ENCODE measurements at regions not wholly inside any gene's neighbourhood (a gene's known extent, or its start where the extent isn't known, plus 50 kb on each side); places are given as distances from the start of the nearest gene placed in this dataset.
"Not testable (repeated sequence)": the region's sequence is repeated elsewhere in the genome, so short reads cannot be mapped to it uniquely, and the experiment has no call there.

DNA sequence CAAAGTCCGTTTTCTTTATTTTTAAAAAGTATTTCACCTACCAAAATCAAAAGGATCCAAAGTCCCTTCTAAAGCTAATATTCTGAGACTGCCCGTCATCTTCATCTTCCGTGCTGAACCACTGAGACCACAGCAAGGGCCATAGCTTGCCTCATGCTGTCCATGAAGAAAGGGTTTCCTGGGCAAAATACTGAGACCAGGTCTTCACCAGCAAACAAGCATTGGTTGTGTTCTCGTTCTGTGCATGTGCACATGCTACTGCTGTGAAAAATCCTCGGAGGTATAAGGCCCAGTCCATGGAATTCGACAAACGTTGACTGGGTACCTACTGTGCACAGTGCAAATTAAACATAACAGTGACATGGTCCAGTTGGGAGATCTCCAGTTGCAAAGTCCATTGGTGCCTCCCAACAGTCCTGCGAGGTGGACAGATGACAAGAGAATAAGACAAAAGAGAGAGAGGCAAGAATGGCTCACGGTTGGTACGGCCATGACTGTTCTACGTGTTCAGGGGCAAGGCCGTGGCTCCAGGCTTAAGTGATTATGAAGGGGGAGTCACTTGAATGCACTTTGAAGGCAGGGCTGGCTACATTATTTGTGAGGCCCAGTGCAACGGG lies 192.6 kb upstream of the GLI2 start:
- Mint-ChIP-seq H3K4me1 (ENCODE audit: low read depth) (no peaks in the 10 kb centered on the region), H3K9me3 (no peaks in the 10 kb centered on the region), H3K36me3 (ENCODE audit: low read depth) (no peaks in the 10 kb centered on the region), H3K4me3 (ENCODE audit: low read depth) (no peak overlapping the region), H3K27ac (no peak overlapping the region), H3K27me3 (ENCODE audit: low read depth) (no peaks in the 10 kb centered on the region)
- intact Hi-C loops (cut with micrococcal nuclease): no loop called here
- DNase-seq (ENCODE audit: low spot score): no peak

DNA sequence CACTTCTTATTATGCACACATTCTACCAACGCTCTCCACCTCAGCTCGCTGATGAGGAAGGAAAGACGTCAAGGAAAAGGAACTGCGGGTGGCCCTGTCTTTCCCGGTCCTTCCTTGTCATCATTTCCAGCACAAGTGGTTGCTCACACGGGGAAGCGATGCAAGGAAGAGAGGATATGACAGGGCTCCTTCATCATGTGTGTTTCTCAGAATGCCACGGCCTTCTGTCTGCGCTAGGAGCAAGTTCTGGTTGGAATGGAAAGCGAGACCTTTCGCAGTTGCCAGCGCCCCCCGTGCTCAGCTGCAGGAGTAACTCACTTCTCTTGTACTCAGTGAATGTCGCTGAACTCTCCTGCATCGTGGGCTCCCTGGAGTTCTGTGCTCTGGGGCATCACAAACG lies 191.8 kb upstream of the GLI2 start:
- Mint-ChIP-seq H3K27ac (no peak overlapping the region), H3K9me3 (no peaks in the 10 kb centered on the region), H3K27me3 (ENCODE audit: low read depth) (no peaks in the 10 kb centered on the region), H3K4me3 (ENCODE audit: low read depth) (no peak overlapping the region), H3K4me1 (ENCODE audit: low read depth) (no peaks in the 10 kb centered on the region), H3K36me3 (ENCODE audit: low read depth) (no peaks in the 10 kb centered on the region)
- DNase-seq (ENCODE audit: low spot score): no peak
- intact Hi-C loops (cut with micrococcal nuclease): no loop called here

- Mint-ChIP-seq H3K4me1 (ENCODE audit: low read depth) (no peaks in the 10 kb centered on the region), H3K27ac (no peak overlapping the region), H3K9me3 (no peaks in the 10 kb centered on the region), H3K4me3 (ENCODE audit: low read depth) (no peak overlapping the region), H3K36me3 (ENCODE audit: low read depth) (no peaks in the 10 kb centered on the region), H3K27me3 (ENCODE audit: low read depth) (no peaks in the 10 kb centered on the region)
- intact Hi-C loops (cut with micrococcal nuclease): no loop called here
- no peak for DNase-seq (ENCODE audit: low spot score)
Measured at GRCh38 chr2:120544522-120544921, 191.1 kb upstream of the GLI2 start.

DNA sequence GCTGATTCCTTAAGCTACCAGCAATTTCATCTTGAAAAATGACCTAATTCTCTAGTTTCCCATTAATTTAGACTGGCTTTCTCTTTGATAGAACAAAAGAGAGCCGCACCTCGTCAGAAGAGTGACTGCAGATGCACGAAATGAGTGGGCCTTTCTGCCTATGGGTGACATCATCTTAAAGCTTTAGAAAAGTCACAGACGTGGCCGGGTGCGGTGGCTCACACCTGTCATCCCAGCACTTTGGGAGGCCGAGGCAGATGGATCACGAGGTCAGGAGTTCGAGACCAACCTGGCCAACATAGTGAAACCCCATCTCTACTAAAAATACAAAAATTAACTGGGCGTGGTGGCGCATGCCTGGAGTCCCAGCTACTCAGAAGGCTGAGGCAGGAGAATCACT lies 190.7 kb upstream of the GLI2 start:
- H3K27ac Mint-ChIP-seq; H3K9me3 Mint-ChIP-seq; DNase-seq (ENCODE audit: low spot score); H3K27me3 Mint-ChIP-seq (ENCODE audit: low read depth); H3K4me3 Mint-ChIP-seq (ENCODE audit: low read depth); intact Hi-C loops (cut with micrococcal nuclease); H3K36me3 Mint-ChIP-seq (ENCODE audit: low read depth); H3K4me1 Mint-ChIP-seq (ENCODE audit: low read depth): not testable (repeated sequence)

DNA sequence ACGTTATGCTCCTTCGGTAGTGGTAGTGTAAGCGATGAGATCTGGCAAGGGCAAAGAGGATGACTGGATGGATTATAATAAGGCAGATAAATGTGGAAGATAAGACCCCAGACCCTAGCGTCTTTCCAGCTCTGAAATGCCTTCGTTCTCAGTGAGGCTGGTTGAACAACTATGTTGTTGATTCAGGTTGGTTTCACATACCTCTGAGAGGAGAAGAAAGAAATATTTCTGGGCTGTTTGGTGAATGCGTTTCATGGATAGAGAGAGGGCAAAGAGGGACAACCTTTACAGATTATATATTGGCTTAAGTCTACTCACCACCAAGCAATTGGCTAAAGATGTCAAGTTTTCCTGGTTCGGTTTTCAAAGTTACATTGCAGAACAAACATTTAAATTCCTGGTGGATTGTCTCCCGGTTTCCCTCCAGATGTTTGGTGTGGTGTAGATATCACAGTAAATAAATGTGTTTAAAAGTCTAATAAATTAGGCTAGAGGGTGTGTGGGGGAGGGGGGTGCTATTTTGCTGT lies 190.1 kb upstream of the GLI2 start:
- Mint-ChIP-seq H3K36me3 (ENCODE audit: low read depth) (no peaks in the 10 kb centered on the region), H3K27me3 (ENCODE audit: low read depth) (no peaks in the 10 kb centered on the region), H3K4me3 (ENCODE audit: low read depth) (no peak overlapping the region), H3K9me3 (no peaks in the 10 kb centered on the region), H3K27ac (no peak overlapping the region), H3K4me1 (ENCODE audit: low read depth) (no peaks in the 10 kb centered on the region)
- DNase-seq (ENCODE audit: low spot score): no peak
- intact Hi-C loops (cut with micrococcal nuclease): no loop called here

- peaks cover 3% of the 10 kb centered on the region for H3K27me3 Mint-ChIP-seq (ENCODE audit: low read depth)
- H3K4me3 Mint-ChIP-seq (ENCODE audit: low read depth): no peak overlapping the region
- no peak for DNase-seq (ENCODE audit: low spot score)
- no peaks in the 10 kb centered on the region for H3K4me1 Mint-ChIP-seq (ENCODE audit: low read depth)
- H3K36me3 Mint-ChIP-seq (ENCODE audit: low read depth): no peaks in the 10 kb centered on the region
- no peaks in the 10 kb centered on the region for H3K9me3 Mint-ChIP-seq
- intact Hi-C loops (cut with micrococcal nuclease): no loop called here
- no peak overlapping the region for H3K27ac Mint-ChIP-seq
Measured at GRCh38 chr2:120546048-120546864, 189.4 kb upstream of the GLI2 start.

DNA sequence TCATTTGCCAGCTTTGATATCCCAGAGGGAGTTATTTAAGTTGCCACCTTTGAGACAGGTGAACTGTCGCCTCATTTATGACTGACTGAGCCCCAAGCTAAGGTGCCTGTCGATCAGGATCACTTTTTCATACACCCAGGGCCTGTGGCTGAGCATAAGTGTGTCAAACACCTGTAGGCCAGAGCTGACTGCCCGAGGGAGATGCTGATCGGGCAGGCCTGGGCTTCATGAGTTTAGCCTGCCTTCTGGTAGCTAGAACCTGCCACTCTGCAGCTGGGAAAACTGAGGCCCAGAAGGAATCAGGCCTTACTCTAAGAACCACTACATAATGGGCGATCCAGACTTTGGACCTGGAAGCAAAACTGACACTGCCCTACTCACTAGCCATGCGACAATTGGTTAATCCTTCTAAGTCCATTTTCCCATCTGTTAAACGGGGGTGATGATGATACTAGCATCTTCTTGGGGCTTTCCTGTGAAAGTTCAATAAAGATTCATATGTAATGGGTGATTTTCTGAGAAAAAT lies 188.7 kb upstream of the GLI2 start:
- no peak for DNase-seq (ENCODE audit: low spot score)
- Mint-ChIP-seq H3K36me3 (ENCODE audit: low read depth) (no peaks in the 10 kb centered on the region), H3K27me3 (ENCODE audit: low read depth) (peaks cover 5% of the 10 kb centered on the region), H3K4me1 (ENCODE audit: low read depth) (no peaks in the 10 kb centered on the region), H3K27ac (no peak overlapping the region), H3K9me3 (no peaks in the 10 kb centered on the region), H3K4me3 (ENCODE audit: low read depth) (no peak overlapping the region)
- intact Hi-C loops (cut with micrococcal nuclease): no loop called here

GRCh38 chr2:120547662-120548061 lies 188.0 kb upstream of the GLI2 start:
- no peak for DNase-seq (ENCODE audit: low spot score)
- no peaks in the 10 kb centered on the region for H3K9me3 Mint-ChIP-seq
- intact Hi-C loops (cut with micrococcal nuclease): no loop called here
- H3K36me3 Mint-ChIP-seq (ENCODE audit: low read depth): no peaks in the 10 kb centered on the region
- H3K4me3 Mint-ChIP-seq (ENCODE audit: low read depth): no peak overlapping the region
- H3K27me3 Mint-ChIP-seq (ENCODE audit: low read depth): peaks cover 7% of the 10 kb centered on the region
- no peak overlapping the region for H3K27ac Mint-ChIP-seq
- H3K4me1 Mint-ChIP-seq (ENCODE audit: low read depth): no peaks in the 10 kb centered on the region

GRCh38 chr2:120548627-120549608 lies 186.8 kb upstream of the GLI2 start:
- H3K4me1 Mint-ChIP-seq (ENCODE audit: low read depth): peaks cover 2% of the 10 kb centered on the region
- no peaks in the 10 kb centered on the region for H3K36me3 Mint-ChIP-seq (ENCODE audit: low read depth)
- H3K27ac Mint-ChIP-seq: no peak overlapping the region
- no peak for DNase-seq (ENCODE audit: low spot score)
- H3K9me3 Mint-ChIP-seq: no peaks in the 10 kb centered on the region
- H3K27me3 Mint-ChIP-seq (ENCODE audit: low read depth): peaks cover 11% of the 10 kb centered on the region
- H3K4me3 Mint-ChIP-seq (ENCODE audit: low read depth): no peak overlapping the region
- intact Hi-C loops (cut with micrococcal nuclease): no loop called here

DNA sequence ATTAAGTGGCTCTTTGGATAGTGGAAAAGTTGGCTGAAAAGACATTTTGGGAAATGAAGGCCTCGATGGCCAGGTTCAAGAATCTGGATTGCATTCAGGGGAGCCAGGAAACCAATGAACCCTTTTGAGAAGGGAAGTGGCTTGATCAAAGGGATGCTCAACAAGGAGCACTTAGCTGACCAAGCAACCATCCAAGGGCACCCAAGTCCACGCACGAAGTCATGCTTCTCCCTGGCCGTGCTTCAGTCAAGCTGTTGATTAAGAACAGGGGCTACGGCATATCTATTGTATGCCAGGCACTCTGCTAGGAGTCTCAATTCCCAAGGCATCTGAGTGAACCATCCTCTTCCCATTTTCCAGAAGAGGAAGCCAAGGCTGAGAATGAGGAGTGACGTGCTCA lies 185.8 kb upstream of the GLI2 start:
- Mint-ChIP-seq H3K4me3 (ENCODE audit: low read depth) (no peak overlapping the region), H3K27ac (no peak overlapping the region), H3K36me3 (ENCODE audit: low read depth) (no peaks in the 10 kb centered on the region), H3K4me1 (ENCODE audit: low read depth) (peaks cover 2% of the 10 kb centered on the region), H3K27me3 (ENCODE audit: low read depth) (peaks cover 11% of the 10 kb centered on the region), H3K9me3 (no peaks in the 10 kb centered on the region)
- no peak for DNase-seq (ENCODE audit: low spot score)
- intact Hi-C loops (cut with micrococcal nuclease): no loop called here

GRCh38 chr2:120550282-120550681 lies 185.4 kb upstream of the GLI2 start:
- intact Hi-C loops (cut with micrococcal nuclease): no loop called here
- DNase-seq (ENCODE audit: low spot score): no peak
- Mint-ChIP-seq H3K27ac (no peak overlapping the region), H3K4me3 (ENCODE audit: low read depth) (no peak overlapping the region), H3K9me3 (no peaks in the 10 kb centered on the region), H3K27me3 (ENCODE audit: low read depth) (peaks cover 11% of the 10 kb centered on the region), H3K36me3 (ENCODE audit: low read depth) (no peaks in the 10 kb centered on the region), H3K4me1 (ENCODE audit: low read depth) (peaks cover 2% of the 10 kb centered on the region)

GRCh38 chr2:120550893-120551446 lies 184.7 kb upstream of the GLI2 start:
- no peaks in the 10 kb centered on the region for H3K9me3 Mint-ChIP-seq
- intact Hi-C loops (cut with micrococcal nuclease): no loop called here
- H3K36me3 Mint-ChIP-seq (ENCODE audit: low read depth): no peaks in the 10 kb centered on the region

More at GRCh38 chr2:120550893-120551446, 184.7 kb upstream of the GLI2 start:
- Mint-ChIP-seq H3K27ac (no peak overlapping the region), H3K4me1 (ENCODE audit: low read depth) (peaks cover 2% of the 10 kb centered on the region), H3K27me3 (ENCODE audit: low read depth) (peaks cover 11% of the 10 kb centered on the region), H3K4me3 (ENCODE audit: low read depth) (no peak overlapping the region)
- DNase-seq (ENCODE audit: low spot score): no peak

All from activated T-helper 2 cell treated with anti-CD3 and anti-CD28 coated beads, Interferon-gamma antibody, Interleukin-2, Interleukin-4, amounts not matched to agents 10 μg/mL and 5 μg/mL and 100 μg/mL, durations not matched to agents 14 hours and 24 hours and 36 hours (primary cell).